ENCODE measurements at regions not wholly inside any gene's neighbourhood (a gene's known extent, or its start where the extent isn't known, plus 50 kb on each side); places are given as distances from the start of the nearest gene placed in this dataset.

DNA sequence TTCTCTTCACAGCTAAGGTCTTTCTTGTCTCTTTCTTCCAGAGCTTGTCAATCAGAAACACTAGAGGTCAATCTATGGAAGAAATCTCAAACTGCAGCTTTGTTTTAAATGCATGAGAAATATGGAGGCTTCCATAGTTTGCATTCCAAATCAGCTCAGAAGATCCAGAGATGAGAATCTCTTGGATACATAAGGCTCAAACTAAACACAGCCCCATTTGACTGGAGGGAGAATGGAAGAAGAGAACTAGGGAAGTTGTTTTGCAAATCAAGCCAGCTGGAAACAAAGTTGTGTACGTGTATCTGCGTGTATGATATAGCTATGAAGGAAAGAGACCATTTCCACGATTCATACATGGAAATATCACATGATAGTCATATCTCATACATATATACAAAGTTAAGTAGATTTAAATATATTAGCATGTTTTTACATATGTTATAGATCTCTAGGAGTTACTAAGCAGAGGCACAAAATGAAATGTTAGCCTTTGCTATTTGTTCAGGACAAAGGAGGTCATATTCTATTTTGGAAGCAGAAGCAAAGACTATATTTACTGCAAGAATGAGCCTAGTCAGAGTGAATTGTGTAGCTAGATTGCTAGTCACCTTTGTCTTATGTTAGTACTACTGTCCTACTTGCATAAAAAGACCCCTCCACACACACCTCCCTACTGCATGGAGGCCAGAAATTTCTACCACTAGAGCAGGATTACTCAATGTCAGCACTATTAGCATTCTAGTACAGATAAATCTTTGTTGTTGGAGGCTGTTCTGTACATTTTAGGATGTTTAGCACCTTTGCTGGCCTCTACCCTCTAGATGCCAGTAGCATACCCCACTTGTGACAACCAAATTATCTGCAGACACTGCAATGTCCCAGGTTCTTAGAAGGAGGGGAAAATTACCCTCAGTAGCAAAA, 303.5 kb upstream of the CHAC2 start:
- no peak for TF ChIP-seq POLR2A (IDR thresholded peaks at IDR 0.05)
- TF ChIP-seq, protein P1, sequence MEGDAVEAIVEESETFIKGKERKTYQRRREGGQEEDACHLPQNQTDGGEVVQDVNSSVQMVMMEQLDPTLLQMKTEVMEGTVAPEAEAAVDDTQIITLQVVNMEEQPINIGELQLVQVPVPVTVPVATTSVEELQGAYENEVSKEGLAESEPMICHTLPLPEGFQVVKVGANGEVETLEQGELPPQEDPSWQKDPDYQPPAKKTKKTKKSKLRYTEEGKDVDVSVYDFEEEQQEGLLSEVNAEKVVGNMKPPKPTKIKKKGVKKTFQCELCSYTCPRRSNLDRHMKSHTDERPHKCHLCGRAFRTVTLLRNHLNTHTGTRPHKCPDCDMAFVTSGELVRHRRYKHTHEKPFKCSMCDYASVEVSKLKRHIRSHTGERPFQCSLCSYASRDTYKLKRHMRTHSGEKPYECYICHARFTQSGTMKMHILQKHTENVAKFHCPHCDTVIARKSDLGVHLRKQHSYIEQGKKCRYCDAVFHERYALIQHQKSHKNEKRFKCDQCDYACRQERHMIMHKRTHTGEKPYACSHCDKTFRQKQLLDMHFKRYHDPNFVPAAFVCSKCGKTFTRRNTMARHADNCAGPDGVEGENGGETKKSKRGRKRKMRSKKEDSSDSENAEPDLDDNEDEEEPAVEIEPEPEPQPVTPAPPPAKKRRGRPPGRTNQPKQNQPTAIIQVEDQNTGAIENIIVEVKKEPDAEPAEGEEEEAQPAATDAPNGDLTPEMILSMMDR (IDR thresholded peaks at IDR 0.05 in 4 of 5, conservative IDR thresholded peaks at IDR 0.05 in 1 of 5), result no peak

Measured in gastrocnemius medialis (tissue), 4 donors.